ENCODE measurements at regions not wholly inside any gene's neighbourhood (a gene's known extent, or its start where the extent isn't known, plus 50 kb on each side); places are given as distances from the start of the nearest gene placed in this dataset.

DNA sequence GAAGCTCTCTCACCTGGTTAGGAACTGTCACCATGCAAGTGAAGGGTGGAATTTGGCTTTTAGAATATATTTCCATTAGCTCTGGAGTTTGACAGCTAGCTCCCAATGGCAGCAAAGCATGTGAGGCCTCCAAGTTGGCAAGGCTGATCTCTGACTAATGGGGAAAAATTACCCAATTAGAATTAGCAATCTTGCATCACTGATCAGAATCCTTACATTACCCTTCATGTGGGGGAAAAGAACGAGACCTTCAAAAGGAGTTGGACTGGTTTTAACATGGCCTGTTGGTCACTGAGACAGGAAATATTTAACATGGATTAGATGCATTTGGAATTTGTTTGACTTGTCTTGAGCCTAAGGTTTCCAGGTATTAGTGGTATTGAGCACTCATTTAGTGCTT lies 192.3 kb upstream of the GDNF start:
- no peak for DNase-seq (ENCODE audit: low read depth in 2 of 3, low spot score in 2 of 3)

DNA sequence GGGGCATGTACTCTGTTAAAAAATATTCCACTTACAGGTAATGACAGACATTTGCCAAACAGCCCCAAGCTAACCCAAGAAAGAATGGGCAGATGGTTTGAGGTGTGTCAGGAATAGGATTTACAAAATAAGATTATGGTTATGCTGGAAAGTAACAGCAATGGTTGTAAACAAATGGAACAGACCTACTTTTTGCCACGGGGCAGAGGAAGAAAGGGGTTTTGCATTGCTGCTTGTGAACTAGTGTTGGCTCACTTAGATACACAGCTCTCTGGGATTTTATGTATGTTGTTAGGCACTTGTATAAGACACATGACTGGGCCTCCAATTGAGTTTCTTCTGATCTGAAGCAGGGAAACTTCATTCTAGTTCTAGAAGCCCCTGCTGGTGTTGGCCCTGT lies 191.5 kb upstream of the GDNF start:
- DNase-seq (ENCODE audit: low read depth in 2 of 3, low spot score in 2 of 3) = no peak

DNA sequence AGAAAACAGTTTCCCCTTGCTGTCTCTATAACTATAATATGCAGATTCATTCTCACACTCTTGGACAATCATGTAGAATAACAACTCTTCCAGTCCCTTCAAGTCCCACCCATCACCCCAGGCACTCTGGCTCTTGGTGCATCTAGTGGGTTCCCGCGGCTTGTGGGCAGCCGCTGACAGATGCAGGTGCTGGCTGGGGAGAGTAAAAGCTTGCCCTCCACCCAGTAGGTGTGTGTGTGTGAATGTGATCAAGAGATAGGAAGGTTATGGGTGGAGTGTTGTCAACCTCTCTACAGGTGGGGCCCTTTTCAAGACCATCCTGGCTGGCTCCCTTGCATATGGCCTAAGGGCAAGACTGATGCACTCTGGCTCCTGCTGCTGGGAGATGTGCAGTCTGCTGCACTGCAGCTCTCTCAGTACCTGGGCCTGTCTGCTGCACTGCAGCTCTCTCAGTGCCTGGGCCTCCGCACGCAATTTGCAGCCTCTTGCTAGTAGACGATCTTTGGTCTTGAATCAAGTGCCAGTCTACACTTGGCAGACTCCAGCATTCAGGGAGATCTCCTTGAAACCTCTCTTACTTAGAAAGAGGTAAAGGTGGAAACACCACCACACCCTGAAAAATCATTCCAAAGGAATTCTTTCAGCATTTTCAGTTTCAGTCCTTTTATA lies 189.7 kb upstream of the GDNF start:
- no peak for DNase-seq (ENCODE audit: low read depth in 2 of 3, low spot score in 2 of 3)

DNA sequence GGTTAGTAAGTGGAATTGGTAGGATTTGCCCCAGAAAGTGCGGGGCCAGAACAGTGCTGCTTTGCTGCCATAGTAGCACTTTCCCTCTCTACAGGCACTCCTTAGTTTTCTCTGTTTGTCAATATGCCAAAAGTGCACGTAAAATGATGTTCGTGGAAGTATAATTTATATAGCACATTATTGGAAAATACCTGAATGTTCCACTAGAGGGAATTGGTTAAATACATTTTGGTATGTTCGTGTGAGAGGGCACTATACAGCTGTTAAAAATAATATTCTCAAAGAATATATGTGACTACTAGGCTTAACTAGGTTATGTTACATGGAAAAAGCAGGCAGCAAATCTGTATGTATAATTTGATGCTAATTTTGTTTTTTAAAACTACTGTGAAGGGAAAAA lies 184.0 kb upstream of the GDNF start:
- peak in 1 of 3 donors; percentile 12 for DNase-seq (ENCODE audit: low read depth in 2 of 3, low spot score in 2 of 3)

DNA sequence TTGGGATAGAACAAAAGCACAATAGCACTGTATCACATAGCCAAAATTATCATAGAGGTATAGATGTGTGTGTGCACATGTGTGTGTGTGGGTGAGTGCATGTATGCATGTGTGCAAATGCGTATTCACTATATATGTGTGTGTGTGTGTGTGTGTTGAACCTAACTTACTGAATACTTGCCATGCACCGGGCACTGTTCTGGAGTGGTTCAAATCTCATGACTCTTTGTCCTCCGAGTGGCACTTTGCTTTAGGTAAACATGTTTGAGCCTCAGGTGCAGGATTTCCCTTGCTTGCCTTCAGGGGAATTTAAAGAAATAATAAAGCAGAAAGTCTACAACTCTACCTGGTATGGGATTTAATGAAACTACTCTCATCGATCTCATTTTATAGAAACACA lies 183.5 kb upstream of the GDNF start:
- no peak for DNase-seq (ENCODE audit: low read depth in 2 of 3, low spot score in 2 of 3)

DNA sequence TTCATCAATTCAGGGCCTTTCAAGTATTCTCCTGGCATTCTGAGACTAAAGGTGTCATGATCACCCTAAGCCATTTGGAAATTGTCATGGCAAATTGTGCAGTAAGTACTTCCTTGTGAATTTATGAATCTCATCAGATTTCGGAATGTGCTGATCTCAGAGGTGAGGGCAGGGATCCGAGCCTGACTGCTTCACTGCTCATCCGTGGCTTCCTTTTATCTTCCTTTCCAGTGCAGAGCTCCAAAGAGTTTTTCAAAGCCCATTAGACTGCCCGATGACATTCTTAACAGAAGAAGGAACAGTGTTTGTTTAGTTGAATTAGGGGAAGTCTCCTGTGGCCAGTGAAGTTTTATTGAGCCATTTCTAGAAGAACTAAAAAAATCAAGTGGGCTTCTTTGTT lies 182.8 kb upstream of the GDNF start:
- DNase-seq (ENCODE audit: low read depth in 2 of 3, low spot score in 2 of 3) = no peak

DNA sequence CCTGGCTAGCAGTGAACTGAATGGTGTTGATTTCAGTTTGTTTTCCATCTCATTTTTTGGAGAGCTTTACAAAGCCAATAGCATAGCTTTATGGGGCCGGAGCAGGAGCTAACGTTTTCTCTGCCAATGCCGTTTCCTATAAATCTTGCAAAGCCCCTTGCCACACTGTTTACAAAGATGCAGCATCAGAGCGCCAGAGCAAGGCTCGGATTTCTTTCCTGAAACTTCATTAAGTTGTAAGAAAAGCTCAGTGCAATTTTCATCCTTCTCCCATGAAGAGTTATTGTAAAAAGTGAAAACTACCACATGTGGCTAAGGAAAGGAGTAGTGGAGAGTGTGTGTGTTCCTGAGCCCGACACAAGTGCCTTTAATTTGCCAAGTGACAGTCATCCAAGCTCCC lies 178.2 kb upstream of the GDNF start:
- DNase-seq (ENCODE audit: low read depth in 2 of 3, low spot score in 2 of 3) = no peak

DNA sequence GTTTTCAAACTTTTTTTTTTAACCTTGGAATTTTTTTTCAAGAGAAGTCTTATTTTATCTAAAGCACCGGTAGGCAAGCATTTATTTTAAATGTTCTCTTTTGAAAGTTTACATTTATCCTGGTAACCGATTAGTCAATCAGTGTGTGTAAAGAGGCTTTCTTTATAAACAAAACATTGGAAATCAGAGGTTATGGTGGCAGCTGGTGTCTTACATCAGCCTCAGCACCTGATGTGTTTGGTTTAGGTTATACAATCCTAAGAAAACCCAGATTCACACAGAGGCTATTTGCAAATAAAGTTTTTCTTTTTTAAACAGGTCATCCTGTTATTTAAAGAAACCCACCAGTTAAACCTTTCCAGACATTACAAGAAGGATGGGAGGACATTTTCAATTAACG lies 173.3 kb upstream of the GDNF start:
- DNase-seq (ENCODE audit: low read depth in 2 of 3, low spot score in 2 of 3) = no peak

DNA sequence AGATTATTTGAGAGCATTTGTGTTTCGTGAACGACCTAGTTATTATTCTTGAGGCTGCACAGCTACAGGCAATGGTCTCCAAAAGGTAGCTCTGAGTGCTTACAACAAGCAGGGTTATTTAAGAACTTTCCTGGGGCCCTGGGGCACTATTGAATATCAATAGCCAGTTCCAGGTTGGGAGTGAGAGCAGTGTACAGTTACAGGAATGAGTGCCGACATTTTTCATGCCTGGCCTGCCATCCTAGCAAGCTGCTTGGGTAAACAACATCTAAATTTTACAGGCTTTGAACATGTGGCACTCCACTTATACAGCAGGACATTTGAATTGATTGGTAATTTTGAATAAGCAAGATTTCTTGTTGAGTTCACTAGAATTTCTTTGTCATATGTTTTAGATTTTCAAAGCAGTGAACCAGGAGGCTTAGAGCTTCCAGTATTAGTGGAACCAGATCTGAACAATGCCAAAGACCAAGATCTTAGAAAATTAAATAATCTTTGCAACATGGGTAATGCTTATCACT lies 171.9 kb upstream of the GDNF start:
- no peak for DNase-seq (ENCODE audit: low read depth in 2 of 3, low spot score in 2 of 3)

DNA sequence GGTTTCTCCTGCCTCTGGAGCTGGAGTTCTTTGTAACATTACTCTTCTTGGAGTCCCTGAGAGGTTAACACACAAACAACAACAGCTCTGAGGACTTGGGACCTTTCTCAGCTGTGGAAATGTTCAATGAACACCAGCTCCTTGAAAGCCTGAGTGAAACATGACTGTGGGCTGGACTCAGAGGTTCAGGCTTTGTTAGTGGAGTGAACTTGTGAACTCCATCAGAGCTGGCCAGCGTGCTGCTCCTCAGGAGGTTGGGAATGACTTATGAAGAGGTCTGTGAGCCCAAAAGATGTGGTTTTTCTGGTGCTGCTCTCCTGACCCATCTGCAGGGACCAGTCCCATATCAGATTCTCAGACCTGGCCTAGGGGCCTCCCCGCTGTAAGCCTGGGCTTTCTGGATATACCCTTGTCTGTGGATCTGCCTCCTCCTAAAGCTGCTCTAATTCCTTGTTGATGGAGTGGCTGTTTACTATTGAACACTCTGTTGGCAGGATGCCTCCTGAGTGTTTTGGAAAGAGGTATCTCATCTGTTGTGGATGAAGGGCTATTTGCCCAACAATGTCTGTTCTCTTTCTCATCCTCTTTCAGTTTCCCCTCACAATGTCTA lies 170.0 kb upstream of the GDNF start:
- no peak for DNase-seq (ENCODE audit: low read depth in 2 of 3, low spot score in 2 of 3)

DNA sequence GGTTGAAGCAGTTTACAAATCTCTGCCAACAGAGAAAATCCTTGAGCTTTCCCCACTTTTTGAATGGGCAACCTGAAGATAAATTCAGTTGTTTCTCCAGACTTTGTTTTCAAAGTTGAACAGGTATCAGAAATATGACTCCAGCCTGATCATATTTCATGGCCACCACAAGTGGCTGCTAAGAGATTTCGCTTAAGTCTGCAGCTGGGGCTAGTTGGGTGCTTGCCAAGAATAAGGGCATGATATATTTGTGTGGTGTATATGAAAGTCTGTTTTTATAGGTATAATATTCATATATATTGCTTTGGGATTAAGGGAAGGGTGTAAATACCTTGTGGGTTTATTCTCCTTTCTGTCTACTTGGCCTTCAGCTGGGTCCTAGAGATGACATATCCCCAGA lies 168.4 kb upstream of the GDNF start:
- no peak for DNase-seq (ENCODE audit: low read depth in 2 of 3, low spot score in 2 of 3)

DNA sequence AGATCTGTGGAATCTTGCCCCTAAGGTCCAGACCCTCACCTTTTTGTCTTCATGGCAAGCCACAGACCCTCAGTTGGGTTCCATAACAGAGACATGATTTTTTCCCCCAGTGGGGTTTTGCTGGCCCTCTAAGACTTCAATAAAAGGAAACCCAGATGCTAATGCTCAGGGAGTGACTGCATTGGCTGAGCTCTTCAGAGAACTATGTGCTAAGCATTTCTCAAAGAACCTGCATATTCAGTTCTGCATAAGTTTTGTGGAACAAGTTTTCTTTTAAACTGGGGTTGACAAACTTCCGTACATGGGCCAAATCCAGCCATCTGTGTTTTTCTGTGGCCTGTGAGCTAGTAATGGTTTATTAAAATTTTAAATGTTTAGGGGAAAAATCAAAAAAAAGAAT lies 159.8 kb upstream of the GDNF start:
- DNase-seq (ENCODE audit: low read depth in 2 of 3, low spot score in 2 of 3) = no peak

DNA sequence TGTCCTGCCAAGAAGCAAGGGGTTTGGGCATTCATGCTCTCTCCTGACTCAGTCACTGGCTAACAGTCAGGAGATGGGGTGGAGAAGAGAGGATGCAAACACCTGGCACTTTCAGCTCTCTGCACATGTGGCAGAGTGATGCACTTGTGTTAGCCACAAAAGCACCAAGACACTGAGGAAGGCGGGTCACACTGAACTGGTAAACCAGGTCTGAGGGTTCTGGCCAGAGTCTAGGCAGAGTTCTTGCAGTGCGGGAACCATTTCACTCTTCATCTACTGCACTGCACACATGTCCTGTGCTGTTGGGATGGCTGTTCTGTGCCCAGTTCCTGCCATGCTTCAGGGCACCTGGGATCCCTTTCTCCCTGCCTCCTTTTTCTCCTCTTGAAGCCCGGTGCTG lies 157.1 kb upstream of the GDNF start:
- no peak for DNase-seq (ENCODE audit: low read depth in 2 of 3, low spot score in 2 of 3)

DNA sequence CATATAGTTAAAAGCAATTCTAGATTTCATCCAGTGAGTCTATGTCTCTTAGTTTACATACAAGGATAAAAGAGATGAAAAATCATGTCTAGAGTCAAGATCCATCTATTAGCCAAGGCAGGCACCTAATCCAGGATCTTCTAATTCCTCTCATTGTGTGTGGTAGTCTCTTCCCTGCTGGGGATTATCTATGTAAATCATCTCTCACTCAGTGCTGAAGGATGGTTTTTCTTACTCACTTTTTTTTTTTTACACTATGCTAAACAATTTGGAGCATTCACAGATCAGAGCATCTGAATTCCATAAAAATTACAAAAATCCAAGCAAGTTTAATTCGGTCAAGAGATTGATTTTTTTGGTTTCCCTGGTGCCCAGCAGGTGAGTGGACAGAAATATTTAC lies 154.9 kb upstream of the GDNF start:
- no peak for DNase-seq (ENCODE audit: low read depth in 2 of 3, low spot score in 2 of 3)

DNA sequence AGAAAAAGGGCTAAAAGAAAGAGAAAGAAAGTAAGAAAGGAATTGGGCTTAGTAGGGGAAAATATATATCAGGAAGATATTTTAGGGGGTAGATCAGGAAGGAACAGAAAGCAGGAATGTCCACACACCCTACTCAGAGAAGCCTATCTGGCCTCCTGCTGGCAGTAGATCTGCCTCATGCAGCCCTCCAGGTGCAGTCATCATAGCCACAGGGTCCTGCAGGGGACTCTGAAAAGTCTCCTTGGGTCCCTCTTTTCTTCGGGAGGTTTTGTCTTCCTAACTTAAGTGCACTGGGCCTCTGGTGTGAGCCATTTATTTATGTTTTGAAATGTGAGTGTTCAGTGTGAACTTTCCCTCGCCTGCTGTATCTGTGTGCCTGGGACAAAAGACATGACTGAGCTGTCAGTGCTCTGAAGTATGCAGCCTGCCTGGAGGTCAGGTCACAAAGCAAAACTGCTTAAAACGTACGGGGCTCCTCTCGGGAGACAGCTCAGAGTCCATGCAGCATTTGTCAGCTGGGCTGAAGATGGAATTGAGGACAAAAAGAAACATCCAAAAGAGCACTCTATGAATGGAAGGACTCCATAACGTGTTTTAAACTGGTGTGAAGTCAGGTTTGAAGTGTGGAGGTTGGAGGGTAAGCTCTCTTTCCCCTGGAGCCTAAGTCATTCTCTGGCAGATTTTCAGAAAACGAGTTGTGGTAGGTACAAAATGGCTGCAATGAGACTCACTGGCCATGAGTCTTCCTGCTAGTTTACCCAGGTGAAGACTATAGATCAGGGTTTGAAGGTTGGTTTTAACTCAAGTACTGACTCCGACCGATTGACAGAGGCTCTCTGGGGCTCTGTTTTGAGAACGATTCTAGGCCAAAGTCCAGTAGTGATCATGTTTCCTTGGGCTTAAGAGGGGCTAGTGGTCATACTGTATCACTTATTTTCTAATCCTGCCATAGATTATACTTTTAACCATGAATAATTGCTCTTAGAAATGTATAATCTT lies 151.8 kb upstream of the GDNF start:
- DNase-seq (ENCODE audit: low read depth in 2 of 3, low spot score in 2 of 3) = no peak

DNA sequence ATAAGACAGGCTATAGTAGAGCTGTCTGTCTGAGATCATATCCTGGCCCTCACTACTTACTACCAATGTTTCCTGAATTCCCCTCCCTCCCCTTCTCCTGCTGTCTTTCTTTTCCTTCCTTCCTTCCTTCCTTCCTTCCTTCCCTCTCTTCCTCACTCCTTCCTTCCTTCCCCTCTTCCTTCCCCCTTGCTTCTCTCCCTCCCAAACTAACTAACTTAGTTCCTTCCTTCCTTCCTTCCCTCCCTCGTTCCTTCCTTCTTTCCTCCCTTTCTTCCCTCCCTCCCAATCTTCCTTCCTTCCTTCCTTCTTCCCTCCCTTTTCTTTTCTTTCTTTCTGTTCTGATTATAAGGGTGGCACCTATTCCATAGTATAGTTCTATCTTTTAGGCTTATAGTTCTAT lies 150.0 kb upstream of the GDNF start:
- no peak for DNase-seq (ENCODE audit: low read depth in 2 of 3, low spot score in 2 of 3)

DNA sequence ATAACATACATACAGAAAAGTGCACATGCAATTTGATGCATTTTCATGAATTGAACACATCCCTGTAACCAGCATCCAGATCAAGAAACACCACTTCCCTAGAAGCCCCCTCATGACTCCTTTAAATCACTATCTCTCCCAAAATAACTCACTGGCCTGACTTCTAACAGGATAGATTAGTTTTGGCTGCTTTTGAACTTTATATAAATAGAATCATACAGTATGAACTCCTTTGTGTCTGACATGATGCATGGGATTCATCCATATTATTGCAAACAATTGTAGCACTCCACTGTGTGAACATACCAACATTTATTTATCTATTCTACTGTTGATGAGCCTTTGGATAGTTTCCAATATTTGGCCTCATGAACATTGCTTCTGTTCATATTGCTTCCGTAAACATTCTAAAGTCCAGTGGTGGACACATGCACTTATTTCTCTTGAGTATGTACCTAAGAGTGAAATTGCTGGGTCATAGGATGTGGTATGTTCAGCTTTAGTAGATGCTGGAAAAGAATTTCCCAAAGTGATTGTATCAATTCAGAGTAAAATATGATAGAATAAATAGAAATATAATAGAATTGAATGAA lies 148.7 kb upstream of the GDNF start:
- no peak for DNase-seq (ENCODE audit: low read depth in 2 of 3, low spot score in 2 of 3)

DNA sequence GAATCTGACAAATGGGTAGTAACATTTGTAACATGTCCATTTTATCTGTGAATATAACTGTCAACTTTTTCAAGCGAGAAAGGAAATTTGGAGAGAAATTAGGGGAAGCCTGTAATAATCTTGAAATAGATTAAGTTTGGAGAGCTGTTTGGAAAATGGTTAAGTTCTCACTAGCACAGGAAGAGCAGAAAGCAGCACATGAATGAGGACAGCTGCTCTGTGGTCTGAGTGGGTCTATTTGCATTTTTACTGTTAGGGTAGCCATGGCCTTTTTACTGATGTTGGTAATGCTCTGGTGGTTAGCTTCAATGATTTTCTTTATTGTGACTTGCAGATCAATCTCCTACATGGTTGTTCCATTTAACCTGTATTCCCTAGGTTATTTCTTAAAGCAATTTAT lies 144.5 kb upstream of the GDNF start:
- no peak for DNase-seq (ENCODE audit: low read depth in 2 of 3, low spot score in 2 of 3)

DNA sequence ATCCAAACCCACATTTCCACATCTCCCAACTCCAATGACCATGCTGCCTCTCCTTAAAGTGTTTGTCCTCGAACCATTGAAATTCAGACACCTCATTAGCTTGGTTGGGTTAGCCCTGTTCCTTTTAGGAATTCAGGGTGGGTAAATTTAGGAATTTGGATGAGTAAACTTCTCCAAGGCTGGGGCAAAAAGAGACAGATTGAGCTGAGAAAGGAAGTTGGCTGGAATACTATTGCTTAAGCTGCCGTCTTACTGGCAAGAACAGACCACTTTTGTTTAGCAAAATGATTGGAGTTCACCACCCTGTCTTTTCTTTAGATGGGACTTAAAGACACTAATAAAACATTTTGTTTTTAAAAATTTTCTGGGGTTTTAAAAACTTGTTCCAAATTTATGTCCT lies 143.6 kb upstream of the GDNF start:
- no peak for DNase-seq (ENCODE audit: low read depth in 2 of 3, low spot score in 2 of 3)

DNA sequence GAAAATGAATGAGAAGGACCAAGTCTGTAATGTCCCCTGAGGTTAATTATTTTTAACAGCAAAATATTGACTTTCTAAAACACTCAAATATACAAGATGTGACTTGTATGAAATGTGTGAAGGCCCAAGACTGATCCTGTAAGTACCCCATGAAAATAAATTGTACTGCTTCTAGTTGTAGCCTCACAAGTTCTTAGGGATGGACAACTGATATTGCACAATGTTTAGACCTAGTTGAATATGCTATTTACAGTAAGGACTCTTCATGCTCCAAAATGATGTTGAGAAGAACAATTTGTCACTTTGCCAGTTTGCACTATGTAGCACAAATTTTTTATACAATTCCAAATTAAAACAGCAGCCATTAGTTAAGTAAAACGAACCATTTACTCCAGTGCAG lies 139.7 kb upstream of the GDNF start:
- DNase-seq (ENCODE audit: low read depth in 2 of 3, low spot score in 2 of 3) = no peak

DNA sequence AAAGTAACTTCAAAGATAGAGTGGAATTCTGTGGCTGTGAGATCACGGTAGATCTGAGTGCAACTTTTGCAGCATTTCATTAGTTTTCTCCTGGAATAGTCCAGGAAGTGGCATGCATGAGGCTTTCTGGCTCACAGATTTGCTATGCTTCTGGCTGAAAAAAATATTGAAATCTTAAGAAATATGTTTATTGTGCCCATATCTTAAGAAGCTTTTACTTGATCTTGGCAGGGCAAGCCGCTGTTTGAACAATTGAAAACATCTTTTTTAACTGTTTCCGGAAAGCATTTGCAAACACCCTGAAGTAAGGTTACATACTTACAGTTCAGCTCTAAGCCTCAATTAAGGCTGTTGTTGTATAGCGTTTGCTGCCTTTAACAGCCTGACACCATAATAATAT lies 135.7 kb upstream of the GDNF start:
- no peak for DNase-seq (ENCODE audit: low read depth in 2 of 3, low spot score in 2 of 3)

All from hematopoietic multipotent progenitor cell (in vitro differentiated cells).